ENCODE measurements at regions not wholly inside any gene's neighbourhood (a gene's known extent, or its start where the extent isn't known, plus 50 kb on each side); places are given as distances from the start of the nearest gene placed in this dataset.

GRCh38 chrX:39560271-39560670 is 537.5 kb downstream of the BCOR start:
- Histone ChIP-seq H3K9me3 (ENCODE audit: control insufficient read depth, insufficient read depth, low read length) (peaks cover 5% of the 10 kb centered on the region), H3K9ac (ENCODE audit: low read depth, low read length) (no peak overlapping the region), H3K36me3 (ENCODE audit: control insufficient read depth, insufficient read depth, low read length) (no peaks in the 10 kb centered on the region), H3K4me3 (ENCODE audit: low read depth, low read length) (no peak overlapping the region), H3K4me1 (ENCODE audit: control insufficient read depth, insufficient read depth, low read length) (no peaks in the 10 kb centered on the region), H3K27me3 (ENCODE audit: control insufficient read depth, insufficient read depth, low read length) (no peaks in the 10 kb centered on the region), H3K27ac (ENCODE audit: low read depth, low read length) (no peak overlapping the region)

GRCh38 chrX:39563178-39563577 is 534.6 kb downstream of the BCOR start:
- Histone ChIP-seq H3K9ac (ENCODE audit: low read depth, low read length) (no peak overlapping the region), H3K4me1 (ENCODE audit: control insufficient read depth, insufficient read depth, low read length) (no peaks in the 10 kb centered on the region), H3K27me3 (ENCODE audit: control insufficient read depth, insufficient read depth, low read length) (no peaks in the 10 kb centered on the region), H3K4me3 (ENCODE audit: low read depth, low read length) (no peak overlapping the region), H3K36me3 (ENCODE audit: control insufficient read depth, insufficient read depth, low read length) (no peaks in the 10 kb centered on the region), H3K27ac (ENCODE audit: low read depth, low read length) (no peak overlapping the region), H3K9me3 (ENCODE audit: control insufficient read depth, insufficient read depth, low read length) (peaks cover 5% of the 10 kb centered on the region; the same call in 1 of the 2 replicates)

DNA sequence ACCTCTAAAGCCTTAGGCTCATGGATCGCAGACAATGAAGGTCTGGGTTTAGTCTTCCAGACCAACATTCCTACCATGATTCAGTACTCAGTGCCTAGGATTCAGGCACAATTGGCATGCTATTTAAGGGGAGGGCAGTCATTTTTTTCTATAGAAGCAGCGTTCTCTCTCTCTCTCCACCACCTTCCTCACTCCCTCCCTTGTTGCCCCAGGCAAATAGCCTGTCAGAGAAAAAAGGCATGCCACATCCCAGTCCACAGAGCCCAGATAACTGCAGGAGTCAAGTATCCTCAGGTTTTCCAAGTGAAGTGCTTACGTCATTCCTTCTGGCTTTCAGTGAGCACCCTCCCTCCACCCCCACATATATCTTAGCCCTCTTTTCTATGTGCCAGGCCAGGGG is 533.0 kb downstream of the BCOR start:
- no peak overlapping the region for H3K4me3 ChIP-seq (ENCODE audit: low read depth, low read length)
- H3K4me1 ChIP-seq (ENCODE audit: control insufficient read depth, insufficient read depth, low read length): no peaks in the 10 kb centered on the region
- H3K9me3 ChIP-seq (ENCODE audit: control insufficient read depth, insufficient read depth, low read length): peaks cover 11% of the 10 kb centered on the region; the same call in 1 of the 2 replicates

DNA sequence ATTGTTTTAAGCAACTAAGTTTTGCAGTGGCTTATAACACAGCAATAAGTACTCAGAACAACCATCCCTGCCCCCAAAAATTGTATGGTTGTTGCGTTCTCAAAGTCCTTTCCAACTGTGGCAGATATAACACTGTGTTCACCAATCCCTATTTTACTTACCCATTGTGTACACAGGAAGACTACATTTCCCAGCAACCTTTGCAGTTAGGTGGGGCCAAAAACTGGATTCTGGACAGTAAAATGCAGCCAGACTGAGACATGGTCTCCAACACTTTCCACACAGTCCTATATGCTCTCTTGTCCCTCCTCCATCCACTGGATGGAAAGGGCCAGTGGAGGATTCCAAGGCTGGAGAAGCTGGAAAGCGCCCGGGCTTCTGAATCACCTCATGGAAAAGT is 523.6 kb downstream of the BCOR start:
- H3K9ac ChIP-seq (ENCODE audit: low read depth, low read length): no peak overlapping the region

More for the DNA sequence above, 533.0 kb downstream of the BCOR start:
- no peak overlapping the region for H3K27ac ChIP-seq (ENCODE audit: low read depth, low read length)
- H3K9ac ChIP-seq (ENCODE audit: low read depth, low read length): no peak overlapping the region
- no peaks in the 10 kb centered on the region for H3K36me3 ChIP-seq (ENCODE audit: control insufficient read depth, insufficient read depth, low read length)
- H3K27me3 ChIP-seq (ENCODE audit: control insufficient read depth, insufficient read depth, low read length): no peaks in the 10 kb centered on the region

GRCh38 chrX:39576041-39576872 is 521.5 kb downstream of the BCOR start:
- H3K9ac ChIP-seq (ENCODE audit: low read depth, low read length): no peak overlapping the region
- H3K36me3 ChIP-seq (ENCODE audit: control insufficient read depth, insufficient read depth, low read length): no peaks in the 10 kb centered on the region
- H3K27me3 ChIP-seq (ENCODE audit: control insufficient read depth, insufficient read depth, low read length): no peaks in the 10 kb centered on the region
- no peak overlapping the region for H3K27ac ChIP-seq (ENCODE audit: low read depth, low read length)
- peaks cover 11% of the 10 kb centered on the region; the same call in 1 of the 2 replicates for H3K9me3 ChIP-seq (ENCODE audit: control insufficient read depth, insufficient read depth, low read length)
- no peaks in the 10 kb centered on the region for H3K4me1 ChIP-seq (ENCODE audit: control insufficient read depth, insufficient read depth, low read length)
- no peak overlapping the region for H3K4me3 ChIP-seq (ENCODE audit: low read depth, low read length)

More for the DNA sequence above, 523.6 kb downstream of the BCOR start:
- H3K27me3 ChIP-seq (ENCODE audit: control insufficient read depth, insufficient read depth, low read length): no peaks in the 10 kb centered on the region
- no peak overlapping the region for H3K27ac ChIP-seq (ENCODE audit: low read depth, low read length)
- no peaks in the 10 kb centered on the region for H3K4me1 ChIP-seq (ENCODE audit: control insufficient read depth, insufficient read depth, low read length)
- no peak overlapping the region for H3K4me3 ChIP-seq (ENCODE audit: low read depth, low read length)
- H3K9me3 ChIP-seq (ENCODE audit: control insufficient read depth, insufficient read depth, low read length): peaks cover 11% of the 10 kb centered on the region; the same call in 1 of the 2 replicates
- H3K36me3 ChIP-seq (ENCODE audit: control insufficient read depth, insufficient read depth, low read length): no peaks in the 10 kb centered on the region

- H3K27ac ChIP-seq (ENCODE audit: low read depth, low read length): no peak overlapping the region
- peaks cover 6% of the 10 kb centered on the region; the same call in 1 of the 2 replicates for H3K9me3 ChIP-seq (ENCODE audit: control insufficient read depth, insufficient read depth, low read length)
- no peak overlapping the region for H3K9ac ChIP-seq (ENCODE audit: low read depth, low read length)
- no peaks in the 10 kb centered on the region for H3K36me3 ChIP-seq (ENCODE audit: control insufficient read depth, insufficient read depth, low read length)
- no peak overlapping the region for H3K4me3 ChIP-seq (ENCODE audit: low read depth, low read length)
- no peaks in the 10 kb centered on the region for H3K27me3 ChIP-seq (ENCODE audit: control insufficient read depth, insufficient read depth, low read length)
- no peaks in the 10 kb centered on the region for H3K4me1 ChIP-seq (ENCODE audit: control insufficient read depth, insufficient read depth, low read length)
Measured at GRCh38 chrX:39577206-39577984, 520.4 kb downstream of the BCOR start.

GRCh38 chrX:39577985-39578869 is 519.5 kb downstream of the BCOR start:
- Histone ChIP-seq H3K27ac (ENCODE audit: low read depth, low read length) (no peak overlapping the region), H3K27me3 (ENCODE audit: control insufficient read depth, insufficient read depth, low read length) (no peaks in the 10 kb centered on the region), H3K9ac (ENCODE audit: low read depth, low read length) (no peak overlapping the region), H3K4me3 (ENCODE audit: low read depth, low read length) (no peak overlapping the region), H3K36me3 (ENCODE audit: control insufficient read depth, insufficient read depth, low read length) (no peaks in the 10 kb centered on the region), H3K4me1 (ENCODE audit: control insufficient read depth, insufficient read depth, low read length) (no peaks in the 10 kb centered on the region), H3K9me3 (ENCODE audit: control insufficient read depth, insufficient read depth, low read length) (no peaks in the 10 kb centered on the region)

DNA sequence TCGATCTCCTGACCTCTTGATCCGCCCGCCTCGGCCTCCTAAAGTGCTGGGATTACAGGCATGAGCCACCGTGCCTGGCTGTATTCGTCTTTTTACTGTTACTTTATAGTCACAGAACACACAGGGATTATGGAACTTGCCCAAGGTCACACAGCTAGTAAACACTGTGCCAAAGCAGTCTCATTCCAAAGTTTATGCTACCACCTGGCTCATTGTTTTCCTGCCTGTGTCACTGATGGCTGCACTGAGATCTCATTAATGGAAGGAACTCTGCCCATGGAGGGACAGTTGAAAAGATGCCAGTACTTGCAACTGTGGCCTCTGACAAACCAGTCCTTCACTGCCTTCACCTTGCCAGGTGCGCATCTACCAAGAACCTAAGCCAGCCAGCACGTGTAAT is 517.7 kb downstream of the BCOR start:
- Histone ChIP-seq H3K9ac (ENCODE audit: low read depth, low read length) (no peak overlapping the region), H3K4me3 (ENCODE audit: low read depth, low read length) (no peak overlapping the region), H3K9me3 (ENCODE audit: control insufficient read depth, insufficient read depth, low read length) (peaks cover 5% of the 10 kb centered on the region), H3K27ac (ENCODE audit: low read depth, low read length) (no peak overlapping the region), H3K4me1 (ENCODE audit: control insufficient read depth, insufficient read depth, low read length) (no peaks in the 10 kb centered on the region), H3K27me3 (ENCODE audit: control insufficient read depth, insufficient read depth, low read length) (no peaks in the 10 kb centered on the region), H3K36me3 (ENCODE audit: control insufficient read depth, insufficient read depth, low read length) (no peaks in the 10 kb centered on the region)

DNA sequence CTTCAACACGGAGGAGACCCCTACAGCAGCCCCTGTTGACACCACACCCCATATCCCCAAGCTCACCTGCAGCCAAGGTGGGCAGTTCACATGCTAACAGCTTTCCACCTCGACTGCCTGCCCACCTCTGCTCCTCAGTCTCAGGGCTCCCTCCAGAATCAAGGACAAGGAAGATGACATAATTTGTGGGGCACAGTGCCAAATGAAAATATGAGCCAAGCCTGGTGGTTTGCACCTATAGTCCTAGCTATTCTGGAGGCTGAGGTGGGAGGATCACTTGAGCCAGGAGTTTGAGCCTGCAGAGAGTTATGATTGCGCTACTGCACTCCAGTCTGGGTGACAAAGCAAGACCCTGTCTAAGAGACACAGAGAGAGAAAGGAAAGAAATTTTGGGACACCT is 516.3 kb downstream of the BCOR start:
- Histone ChIP-seq H3K4me1 (ENCODE audit: control insufficient read depth, insufficient read depth, low read length) (no peaks in the 10 kb centered on the region), H3K9me3 (ENCODE audit: control insufficient read depth, insufficient read depth, low read length) (peaks cover 5% of the 10 kb centered on the region), H3K27ac (ENCODE audit: low read depth, low read length) (no peak overlapping the region), H3K4me3 (ENCODE audit: low read depth, low read length) (no peak overlapping the region), H3K27me3 (ENCODE audit: control insufficient read depth, insufficient read depth, low read length) (no peaks in the 10 kb centered on the region), H3K36me3 (ENCODE audit: control insufficient read depth, insufficient read depth, low read length) (no peaks in the 10 kb centered on the region), H3K9ac (ENCODE audit: low read depth, low read length) (no peak overlapping the region)

DNA sequence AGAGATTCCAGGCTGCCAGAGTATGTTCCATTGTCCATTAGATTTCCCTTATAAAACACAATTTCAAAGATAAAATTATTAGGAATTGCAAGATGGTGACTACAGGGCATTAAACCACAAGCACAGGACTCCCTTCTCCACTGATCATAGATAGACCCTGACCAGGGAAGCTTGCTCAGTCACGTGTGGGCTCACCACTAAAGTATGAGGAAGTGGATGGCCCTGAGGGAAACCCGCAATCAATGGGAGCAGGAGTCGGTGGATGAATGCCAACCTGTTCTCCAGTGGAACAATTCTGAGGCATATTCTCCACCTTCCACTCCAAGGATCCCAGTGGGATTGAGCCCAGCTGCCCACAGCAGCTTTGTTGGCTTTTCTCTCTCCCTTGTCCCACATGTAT is 515.7 kb downstream of the BCOR start:
- H3K4me1 ChIP-seq (ENCODE audit: control insufficient read depth, insufficient read depth, low read length): no peaks in the 10 kb centered on the region
- H3K9ac ChIP-seq (ENCODE audit: low read depth, low read length): no peak overlapping the region
- H3K9me3 ChIP-seq (ENCODE audit: control insufficient read depth, insufficient read depth, low read length): peaks cover 5% of the 10 kb centered on the region
- H3K27ac ChIP-seq (ENCODE audit: low read depth, low read length): no peak overlapping the region
- no peaks in the 10 kb centered on the region for H3K27me3 ChIP-seq (ENCODE audit: control insufficient read depth, insufficient read depth, low read length)
- no peak overlapping the region for H3K4me3 ChIP-seq (ENCODE audit: low read depth, low read length)
- no peaks in the 10 kb centered on the region for H3K36me3 ChIP-seq (ENCODE audit: control insufficient read depth, insufficient read depth, low read length)
